Trophoblast cell (in vitro differentiated cells and primary cell): ENCODE measurements at regions not wholly inside any gene's neighbourhood (a gene's known extent, or its start where the extent isn't known, plus 50 kb on each side); places are given as distances from the start of the nearest gene placed in this dataset.

Experiments used
- DNase-seq, 2 donors: peaks; one replicate each; pipeline ENCODE4 v3.0.0-alpha.2; 2016
- H2AFZ ChIP-seq: 2 replicates; pipeline ENCODE4 v1.6.1; 2013; ENCODE audit warnings: low read length, moderate library complexity, mild to moderate bottlenecking; ENCODE audit not compliant: insufficient read depth, poor library complexity
- H2AK5ac ChIP-seq: 2 replicates; pipeline ENCODE4 v1.6.1; 2013; ENCODE audit warnings: mild to moderate bottlenecking, low read length
- H2BK120ac ChIP-seq: 2 replicates; pipeline ENCODE4 v1.6.1; 2013; ENCODE audit warnings: low read length, mild to moderate bottlenecking, moderate library complexity; ENCODE audit not compliant: insufficient read depth, poor library complexity
- H2BK12ac ChIP-seq: 2 replicates; pipeline ENCODE4 v1.6.1; 2013; ENCODE audit warnings: mild to moderate bottlenecking, low read length, moderate library complexity
- H2BK5ac ChIP-seq: 2 replicates; pipeline ENCODE4 v1.6.1; 2013; ENCODE audit warnings: low read length, low read depth, moderate library complexity, mild to moderate bottlenecking; ENCODE audit not compliant: poor library complexity
- H3K14ac ChIP-seq: 2 replicates; pipeline ENCODE4 v1.6.1; 2013; ENCODE audit warnings: mild to moderate bottlenecking, low read length
- H3K18ac ChIP-seq: 2 replicates; pipeline ENCODE4 v1.6.1; 2013; ENCODE audit warnings: mild to moderate bottlenecking, low read length
- H3K23ac ChIP-seq: 2 replicates; pipeline ENCODE4 v1.6.1; 2013; ENCODE audit warnings: low read length
- H3K27ac ChIP-seq: 2 replicates; pipeline ENCODE4 v1.5.1; 2013; ENCODE audit warnings: low read depth, mild to moderate bottlenecking, inconsistent platforms, low read length, moderate library complexity
- H3K27me3 ChIP-seq: 2 replicates; pipeline ENCODE4 v1.6.1; 2013; ENCODE audit warnings: inconsistent platforms, mild to moderate bottlenecking, low read length, moderate library complexity; ENCODE audit not compliant: insufficient read depth
- H3K36me3 ChIP-seq, 2 experiments: 1 replicate in 1 of 2; 2 replicates in 1 of 2; pipeline ENCODE4 v1.6.1; 2013; ENCODE audit warnings: low read length in 2 of 2, mild to moderate bottlenecking in 2 of 2, moderate library complexity in 1 of 2; ENCODE audit not compliant: insufficient read depth in 2 of 2, control insufficient read depth in 1 of 2
- H3K4ac ChIP-seq: 2 replicates; pipeline ENCODE4 v1.6.1; 2013; ENCODE audit warnings: low read depth, mild to moderate bottlenecking, low read length, moderate library complexity
- H3K4me1 ChIP-seq, 2 experiments: 1 replicate in 1 of 2; 2 replicates in 1 of 2; pipeline ENCODE4 v1.6.1; 2013; ENCODE audit warnings: low read length in 2 of 2, mild to moderate bottlenecking in 2 of 2, moderate library complexity in 1 of 2; ENCODE audit not compliant: insufficient read depth in 2 of 2, control insufficient read depth in 1 of 2
- H3K4me2 ChIP-seq: 2 replicates; pipeline ENCODE4 v1.6.1; 2013; ENCODE audit warnings: inconsistent platforms, mild to moderate bottlenecking, low read length, moderate library complexity
- H3K4me3 ChIP-seq: 2 replicates; pipeline ENCODE4 v1.5.1; 2013; ENCODE audit warnings: mild to moderate bottlenecking, low read depth, low read length, inconsistent platforms
- H3K79me1 ChIP-seq: one replicate; pipeline ENCODE4 v1.6.1; 2013; ENCODE audit warnings: low read length
- H3K79me2 ChIP-seq: 2 replicates; pipeline ENCODE4 v1.6.1; 2013; ENCODE audit warnings: low read length, mild to moderate bottlenecking; ENCODE audit not compliant: control insufficient read depth, insufficient read depth, poor library complexity
- H3K9ac ChIP-seq: 2 replicates; pipeline ENCODE4 v1.6.1; 2013; ENCODE audit warnings: mild to moderate bottlenecking, low read length
- H3K9me3 ChIP-seq: 2 replicates; pipeline ENCODE4 v1.6.1; 2013; ENCODE audit warnings: low read depth, mild to moderate bottlenecking, control low read depth, inconsistent platforms, low read length; ENCODE audit not compliant: insufficient read depth
- H4K12ac ChIP-seq: 2 replicates; pipeline ENCODE4 v1.6.1; 2013; ENCODE audit warnings: low read depth, mild to moderate bottlenecking, low read length, moderate library complexity
- H4K8ac ChIP-seq: 2 replicates; pipeline ENCODE4 v1.6.1; 2013; ENCODE audit warnings: low read depth, mild to moderate bottlenecking, low read length, moderate library complexity
- H4K91ac ChIP-seq: one replicate; pipeline ENCODE4 v1.6.1; 2013; ENCODE audit warnings: low read depth, mild to moderate bottlenecking, low read length, moderate library complexity
- WGBS: extraction: QIAGEN DNeasy Blood & Tissue Kit; methylation state at CpG from one replicate; pipeline ENCODE4 v1.1.7; 2013; ENCODE audit warnings: missing lambda C conversion rate; ENCODE audit not compliant: insufficient read length, insufficient coverage; ENCODE audit errors: extremely low coverage; 5-methylcytosine and 5-hydroxymethylcytosine counted together

- Histone ChIP-seq H4K91ac (no peak overlapping the region), H2BK12ac (no peak overlapping the region), H2BK120ac (no peak overlapping the region), H3K9ac (no peak overlapping the region), H4K8ac (no peak overlapping the region), H3K14ac (no peak overlapping the region), H3K27ac (no peak overlapping the region), H3K23ac (no peak overlapping the region), H2AK5ac (no peak overlapping the region), H3K79me2 (no peaks in the 10 kb centered on the region), H3K9me3 (peaks cover 1% of the 10 kb centered on the region), H2BK5ac (no peak overlapping the region), H3K4me3 (no peak overlapping the region), H4K12ac (no peak overlapping the region), H3K4ac (no peak overlapping the region), H3K36me3 (no peaks in the 10 kb centered on the region), H3K4me1 (no peaks in the 10 kb centered on the region), H3K18ac (no peak overlapping the region), H3K27me3 (no peaks in the 10 kb centered on the region), H2AFZ (no peak overlapping the region), H3K79me1 (no peaks in the 10 kb centered on the region), H3K4me2 (no peak overlapping the region)
- no CpG with 5 or more reads among the region's 10 CpGs for WGBS
- no peak for DNase-seq
These were observed 129.0 kb downstream of the SYF2 start for GRCh38 chr1:25103164-25103795.

GRCh38 chr1:25100151-25100833, 132.0 kb downstream of the SYF2 start:
- H3K36me3 ChIP-seq, result no peaks in the 10 kb centered on the region
- H3K14ac ChIP-seq, result no peak overlapping the region
- no peaks in the 10 kb centered on the region for H3K27me3 ChIP-seq
- H3K9me3 ChIP-seq, result no peaks in the 10 kb centered on the region
- H3K79me2 ChIP-seq, result no peaks in the 10 kb centered on the region
- H3K23ac ChIP-seq, result no peak overlapping the region
- H3K4me3 ChIP-seq, result no peak overlapping the region
- H4K8ac ChIP-seq, result no peak overlapping the region
- H3K27ac ChIP-seq, result no peak overlapping the region
- H2BK5ac ChIP-seq, result no peak overlapping the region
- H4K12ac ChIP-seq, result no peak overlapping the region
- no peak overlapping the region for H2BK120ac ChIP-seq
- no peak overlapping the region for H3K9ac ChIP-seq
- no peak overlapping the region for H2BK12ac ChIP-seq
- no peak overlapping the region for H2AFZ ChIP-seq
- no peaks in the 10 kb centered on the region for H3K79me1 ChIP-seq
- no peak overlapping the region for H2AK5ac ChIP-seq
- WGBS, result no CpG with 5 or more reads among the region's 9 CpGs
- H3K4me1 ChIP-seq, result no peaks in the 10 kb centered on the region
- no peak overlapping the region for H4K91ac ChIP-seq
- no peak overlapping the region for H3K4ac ChIP-seq
- no peak for DNase-seq
- no peak overlapping the region for H3K18ac ChIP-seq
- H3K4me2 ChIP-seq, result no peak overlapping the region

- no peak overlapping the region for H4K12ac ChIP-seq
- no peaks in the 10 kb centered on the region for H3K36me3 ChIP-seq
- no peak overlapping the region for H3K9ac ChIP-seq
- no peak overlapping the region for H3K4me2 ChIP-seq
- no peak overlapping the region for H2BK120ac ChIP-seq
- H4K8ac ChIP-seq, result no peak overlapping the region
- no peak overlapping the region for H2BK5ac ChIP-seq
- H3K9me3 ChIP-seq, result no peaks in the 10 kb centered on the region
- H3K79me2 ChIP-seq, result no peaks in the 10 kb centered on the region
- no peaks in the 10 kb centered on the region for H3K4me1 ChIP-seq
- H3K18ac ChIP-seq, result no peak overlapping the region
- DNase-seq, result peak in 1 of 2 donors; percentile 16
- no peak overlapping the region for H4K91ac ChIP-seq
- no peak overlapping the region for H3K4me3 ChIP-seq
- no peaks in the 10 kb centered on the region for H3K79me1 ChIP-seq
- no peak overlapping the region for H2BK12ac ChIP-seq
- H3K27ac ChIP-seq, result no peak overlapping the region
- H3K14ac ChIP-seq, result no peak overlapping the region
- H3K27me3 ChIP-seq, result no peaks in the 10 kb centered on the region
- no peak overlapping the region for H3K23ac ChIP-seq
- no CpG with 5 or more reads among the region's 11 CpGs for WGBS
- no peak overlapping the region for H3K4ac ChIP-seq
- no peak overlapping the region for H2AFZ ChIP-seq
- no peak overlapping the region for H2AK5ac ChIP-seq
These were observed 132.9 kb downstream of the SYF2 start for GRCh38 chr1:25099343-25099951.

GRCh38 chr1:25098717-25099116, 133.6 kb downstream of the SYF2 start:
- H4K8ac ChIP-seq, result no peak overlapping the region
- H4K91ac ChIP-seq, result no peak overlapping the region
- no peak overlapping the region for H4K12ac ChIP-seq
- H3K4me1 ChIP-seq, result no peaks in the 10 kb centered on the region
- H3K36me3 ChIP-seq, result no peaks in the 10 kb centered on the region
- H3K79me1 ChIP-seq, result no peaks in the 10 kb centered on the region
- H2BK5ac ChIP-seq, result no peak overlapping the region
- no CpG with 5 or more reads among the region's 4 CpGs for WGBS
- no peaks in the 10 kb centered on the region for H3K27me3 ChIP-seq
- DNase-seq, result no peak
- no peak overlapping the region for H3K4me2 ChIP-seq
- H3K4me3 ChIP-seq, result no peak overlapping the region
- no peak overlapping the region for H2AFZ ChIP-seq
- H3K9me3 ChIP-seq, result no peaks in the 10 kb centered on the region
- H2AK5ac ChIP-seq, result no peak overlapping the region
- no peaks in the 10 kb centered on the region for H3K79me2 ChIP-seq
- no peak overlapping the region for H2BK120ac ChIP-seq
- H2BK12ac ChIP-seq, result no peak overlapping the region
- no peak overlapping the region for H3K27ac ChIP-seq
- no peak overlapping the region for H3K23ac ChIP-seq
- H3K9ac ChIP-seq, result no peak overlapping the region
- H3K18ac ChIP-seq, result no peak overlapping the region
- no peak overlapping the region for H3K4ac ChIP-seq
- H3K14ac ChIP-seq, result no peak overlapping the region
